ENCODE measurements at regions not wholly inside any gene's neighbourhood (a gene's known extent, or its start where the extent isn't known, plus 50 kb on each side); places are given as distances from the start of the nearest gene placed in this dataset.

DNA sequence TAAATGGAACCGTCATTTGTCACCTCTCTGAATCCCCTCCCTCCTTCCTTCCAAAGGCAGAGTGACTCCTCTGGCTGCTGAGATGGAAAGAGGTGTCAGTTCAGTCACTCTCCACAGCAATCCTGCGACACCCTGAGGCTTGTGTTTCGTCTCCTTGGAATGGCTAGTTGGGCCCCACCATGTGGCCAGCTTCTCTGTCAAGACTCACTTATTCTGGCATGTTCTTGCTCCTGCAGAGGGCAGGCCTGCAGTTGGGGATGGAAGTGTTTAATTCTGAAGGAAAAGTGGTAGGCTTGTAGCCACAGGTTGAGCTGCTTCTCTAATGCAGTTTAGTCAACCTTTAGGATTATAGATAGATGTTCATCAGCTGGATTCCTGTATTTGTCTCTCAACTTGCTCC, 149.6 kb downstream of the LMO4 start:
- TF ChIP-seq, protein P1, sequence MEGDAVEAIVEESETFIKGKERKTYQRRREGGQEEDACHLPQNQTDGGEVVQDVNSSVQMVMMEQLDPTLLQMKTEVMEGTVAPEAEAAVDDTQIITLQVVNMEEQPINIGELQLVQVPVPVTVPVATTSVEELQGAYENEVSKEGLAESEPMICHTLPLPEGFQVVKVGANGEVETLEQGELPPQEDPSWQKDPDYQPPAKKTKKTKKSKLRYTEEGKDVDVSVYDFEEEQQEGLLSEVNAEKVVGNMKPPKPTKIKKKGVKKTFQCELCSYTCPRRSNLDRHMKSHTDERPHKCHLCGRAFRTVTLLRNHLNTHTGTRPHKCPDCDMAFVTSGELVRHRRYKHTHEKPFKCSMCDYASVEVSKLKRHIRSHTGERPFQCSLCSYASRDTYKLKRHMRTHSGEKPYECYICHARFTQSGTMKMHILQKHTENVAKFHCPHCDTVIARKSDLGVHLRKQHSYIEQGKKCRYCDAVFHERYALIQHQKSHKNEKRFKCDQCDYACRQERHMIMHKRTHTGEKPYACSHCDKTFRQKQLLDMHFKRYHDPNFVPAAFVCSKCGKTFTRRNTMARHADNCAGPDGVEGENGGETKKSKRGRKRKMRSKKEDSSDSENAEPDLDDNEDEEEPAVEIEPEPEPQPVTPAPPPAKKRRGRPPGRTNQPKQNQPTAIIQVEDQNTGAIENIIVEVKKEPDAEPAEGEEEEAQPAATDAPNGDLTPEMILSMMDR (IDR thresholded peaks at IDR 0.05), result no peak

DNA sequence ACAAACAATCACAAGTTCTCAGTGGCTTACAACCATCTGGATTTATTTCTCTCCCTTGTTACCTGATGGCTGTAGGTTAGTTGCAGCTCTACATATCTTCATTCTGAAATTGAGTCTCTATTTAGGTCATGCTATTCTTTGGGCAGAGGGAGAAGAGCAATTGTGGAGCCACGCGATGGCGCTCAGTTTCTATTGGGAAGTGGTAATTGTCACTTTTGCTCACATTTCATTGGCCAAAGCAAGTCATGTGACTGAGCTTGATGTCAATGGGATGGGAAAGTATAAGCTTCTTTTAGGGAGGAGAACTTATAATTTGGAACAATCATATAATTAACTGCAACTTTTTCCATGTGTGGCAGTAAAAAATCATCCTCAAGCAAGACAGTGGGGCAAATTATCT, 166.5 kb downstream of the LMO4 start:
- Histone ChIP-seq H3K9me3 (ENCODE audit: control insufficient read depth in 1 of 2, insufficient read depth in 1 of 2, low read length in 2 of 2) (no peaks in the 10 kb centered on the region), H3K4me1 (ENCODE audit: insufficient read depth, low read length) (no peaks in the 10 kb centered on the region), H3K36me3 (ENCODE audit: insufficient read depth, low read length) (no peaks in the 10 kb centered on the region), H3K27me3 (ENCODE audit: control insufficient read depth in 1 of 2, insufficient read depth in 2 of 2, low read length in 2 of 2) (no peaks in the 10 kb centered on the region), H3K27ac (ENCODE audit: low read depth in 1 of 2, low read length in 2 of 2) (no peak overlapping the region), H3K4me3 (ENCODE audit: low read length) (no peak overlapping the region)
- CTCF ChIA-PET, result interaction anchor here (1.2 kb wide), 1 partner anchor 9 kb away, joined by 3 read pairs; no protein-coding TSS in a partner anchor
- Mint-ChIP-seq H3K27ac (no peak overlapping the region), H3K36me3 (ENCODE audit: low read depth) (no peaks in the 10 kb centered on the region), H3K4me3 (no peak overlapping the region), H3K27me3 (no peaks in the 10 kb centered on the region), H3K4me1 (ENCODE audit: low read depth) (no peaks in the 10 kb centered on the region), H3K9me3 (no peaks in the 10 kb centered on the region)
- POLR2A ChIA-PET, result no interaction called here
- intact Hi-C loops (cut with DNase I, micrococcal nuclease), result no loop called here
- TF ChIP-seq, protein P1 (IDR thresholded peaks at IDR 0.05), result no peak
- ATAC-seq (ENCODE audit: poor library complexity) (no peak), DNase-seq (no peak)

More for the DNA sequence above, 149.6 kb downstream of the LMO4 start:
- ATAC-seq (ENCODE audit: poor library complexity) (no peak), DNase-seq (no peak)
- Histone ChIP-seq H3K4me3 (ENCODE audit: low read length) (no peak overlapping the region), H3K27ac (ENCODE audit: low read depth in 1 of 2, low read length in 2 of 2) (no peak overlapping the region), H3K4me1 (ENCODE audit: insufficient read depth, low read length) (no peaks in the 10 kb centered on the region), H3K9me3 (ENCODE audit: control insufficient read depth in 1 of 2, insufficient read depth in 1 of 2, low read length in 2 of 2) (no peaks in the 10 kb centered on the region), H3K36me3 (ENCODE audit: insufficient read depth, low read length) (no peaks in the 10 kb centered on the region), H3K27me3 (ENCODE audit: control insufficient read depth in 1 of 2, insufficient read depth in 2 of 2, low read length in 2 of 2) (no peaks in the 10 kb centered on the region)
- Mint-ChIP-seq H3K27ac (no peak overlapping the region), H3K27me3 (no peaks in the 10 kb centered on the region), H3K4me1 (ENCODE audit: low read depth) (no peaks in the 10 kb centered on the region), H3K9me3 (no peaks in the 10 kb centered on the region), H3K36me3 (ENCODE audit: low read depth) (no peaks in the 10 kb centered on the region), H3K4me3 (no peak overlapping the region)
- POLR2A ChIA-PET, result no interaction called here
- CTCF ChIA-PET, result no interaction called here
- intact Hi-C loops (cut with DNase I, micrococcal nuclease), result no loop called here

DNA sequence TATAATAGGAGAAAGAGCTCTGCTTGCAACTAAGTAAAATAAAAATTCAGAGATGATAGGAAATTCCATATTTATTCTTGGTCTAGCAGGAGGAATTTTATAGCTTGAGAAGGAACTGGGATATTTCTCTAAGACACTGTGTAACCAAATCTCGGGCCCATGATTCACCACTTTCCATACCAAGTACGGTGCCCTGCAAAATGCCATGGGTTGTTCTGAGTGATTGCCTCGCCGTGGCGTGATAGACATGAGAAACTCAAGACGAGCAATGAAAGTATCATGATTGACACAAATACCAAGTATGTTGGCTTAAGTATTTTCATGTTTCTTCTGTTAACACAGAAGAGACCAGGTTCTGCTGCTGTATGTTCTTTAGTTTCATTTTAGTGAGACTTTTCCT, 167.2 kb downstream of the LMO4 start:
- Mint-ChIP-seq H3K4me1 (ENCODE audit: low read depth) (no peaks in the 10 kb centered on the region), H3K9me3 (no peaks in the 10 kb centered on the region), H3K36me3 (ENCODE audit: low read depth) (no peaks in the 10 kb centered on the region), H3K4me3 (no peak overlapping the region), H3K27me3 (no peaks in the 10 kb centered on the region), H3K27ac (no peak overlapping the region)
- ChIA-PET CTCF (interaction anchor here (1.2 kb wide), 1 partner anchor 10 kb away, joined by 3 read pairs; no protein-coding TSS in a partner anchor), POLR2A (no interaction called here)
- no peaks in the 10 kb centered on the region for H3K4me1 ChIP-seq (ENCODE audit: insufficient read depth, low read length)
- no peaks in the 10 kb centered on the region for H3K9me3 ChIP-seq (ENCODE audit: control insufficient read depth in 1 of 2, insufficient read depth in 1 of 2, low read length in 2 of 2)
- DNase-seq (no peak), ATAC-seq (ENCODE audit: poor library complexity) (no peak)
- H3K4me3 ChIP-seq (ENCODE audit: low read length), result no peak overlapping the region
- intact Hi-C loops (cut with DNase I, micrococcal nuclease), result no loop called here
- TF ChIP-seq, protein P1 (IDR thresholded peaks at IDR 0.05), result no peak
- H3K36me3 ChIP-seq (ENCODE audit: insufficient read depth, low read length), result no peaks in the 10 kb centered on the region
- no peak overlapping the region for H3K27ac ChIP-seq (ENCODE audit: low read depth in 1 of 2, low read length in 2 of 2)
- no peaks in the 10 kb centered on the region for H3K27me3 ChIP-seq (ENCODE audit: control insufficient read depth in 1 of 2, insufficient read depth in 2 of 2, low read length in 2 of 2)

Data from CD4-positive, alpha-beta T cell (primary cell).